ENCODE measurements at regions not wholly inside any gene's neighbourhood (a gene's known extent, or its start where the extent isn't known, plus 50 kb on each side); places are given as distances from the start of the nearest gene placed in this dataset.

- Histone ChIP-seq H3K27me3 (replicated peaks; ENCODE audit: control insufficient read depth, insufficient read depth, low read length, poor library complexity, severe bottlenecking) (no peaks in the 10 kb centered on the region), H3K36me3 (ENCODE audit: control insufficient read depth, insufficient read depth, low read length) (no peaks in the 10 kb centered on the region), H3K9me3 (ENCODE audit: control insufficient read depth, low read length) (no peaks in the 10 kb centered on the region), H3K4me1 (ENCODE audit: control insufficient read depth, insufficient read depth, low read length, poor library complexity, severe bottlenecking) (no peaks in the 10 kb centered on the region), H3K4me3 (ENCODE audit: insufficient read depth, low read depth, low read length, poor library complexity, severe bottlenecking) (no peak overlapping the region), H3K27ac (ENCODE audit: insufficient read depth, low read length, poor library complexity, severe bottlenecking) (no peak overlapping the region)
- DNase-seq = no peak
Measured at GRCh38 chrX:38856670-38857265, 55.5 kb downstream of the MID1IP1 start.

DNA sequence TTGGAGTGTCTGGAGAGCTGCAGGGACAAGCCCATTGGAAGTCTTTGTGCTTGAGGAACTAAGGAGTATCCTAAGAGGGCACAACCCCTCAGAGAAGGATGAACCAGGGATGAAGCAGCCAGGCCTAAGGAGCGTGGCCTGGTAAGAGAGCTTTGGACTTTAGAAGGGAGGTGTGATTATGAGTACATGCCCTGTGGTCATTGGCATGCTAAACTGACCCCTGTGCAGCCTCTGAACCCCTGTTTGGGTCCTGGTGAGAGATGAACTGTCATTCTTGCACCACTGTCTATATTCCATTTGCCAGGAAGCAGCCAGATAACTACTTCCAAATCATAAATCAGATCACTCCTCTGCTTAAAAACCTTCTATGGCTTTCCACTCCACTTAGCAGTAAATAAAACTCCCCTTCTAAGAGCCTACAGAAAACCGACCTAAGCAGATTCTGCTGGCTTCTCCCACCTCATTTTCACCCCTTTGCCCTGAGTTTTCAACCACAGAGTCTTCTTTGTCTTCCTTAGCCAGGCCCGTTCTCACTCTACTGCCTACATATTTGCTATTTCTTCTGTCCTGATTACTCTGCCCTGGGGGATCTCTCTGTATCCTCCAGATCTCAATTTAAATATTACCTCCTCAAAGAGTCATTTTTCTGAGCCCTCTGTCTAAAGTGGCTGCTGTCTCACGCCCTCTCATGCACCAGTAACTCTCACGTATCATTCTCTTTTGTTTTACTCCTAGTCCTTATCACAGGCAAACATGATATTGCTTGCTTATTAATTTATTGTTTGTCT lies 56.7 kb downstream of the MID1IP1 start:
- Histone ChIP-seq H3K36me3 (ENCODE audit: control insufficient read depth, insufficient read depth, low read length) (no peaks in the 10 kb centered on the region), H3K27ac (ENCODE audit: insufficient read depth, low read length, poor library complexity, severe bottlenecking) (no peak overlapping the region), H3K27me3 (replicated peaks; ENCODE audit: control insufficient read depth, insufficient read depth, low read length, poor library complexity, severe bottlenecking) (no peaks in the 10 kb centered on the region), H3K9me3 (ENCODE audit: control insufficient read depth, low read length) (no peaks in the 10 kb centered on the region), H3K4me1 (ENCODE audit: control insufficient read depth, insufficient read depth, low read length, poor library complexity, severe bottlenecking) (no peaks in the 10 kb centered on the region), H3K4me3 (ENCODE audit: insufficient read depth, low read depth, low read length, poor library complexity, severe bottlenecking) (no peak overlapping the region)
- no peak for DNase-seq

DNA sequence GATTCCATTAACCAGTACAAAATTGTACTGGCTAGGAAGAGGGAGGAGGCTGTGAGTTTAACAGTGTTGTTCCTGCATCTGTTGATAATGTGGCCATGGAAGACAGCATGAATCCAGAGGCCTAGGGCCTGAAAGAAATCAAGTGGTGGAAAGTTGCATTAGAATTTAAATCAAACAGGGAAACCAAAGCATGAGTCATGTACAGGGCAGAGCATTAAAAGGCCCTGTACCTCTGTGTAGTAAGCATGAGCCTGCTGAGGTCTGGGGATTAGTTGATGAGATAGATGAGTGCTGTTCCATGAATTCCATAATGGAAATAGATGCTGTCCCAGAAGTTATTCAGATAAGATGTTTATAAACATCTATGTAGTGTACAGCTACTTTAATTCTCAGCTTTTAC lies 58.3 kb downstream of the MID1IP1 start:
- Histone ChIP-seq H3K4me1 (ENCODE audit: control insufficient read depth, insufficient read depth, low read length, poor library complexity, severe bottlenecking) (no peaks in the 10 kb centered on the region), H3K27me3 (replicated peaks; ENCODE audit: control insufficient read depth, insufficient read depth, low read length, poor library complexity, severe bottlenecking) (no peaks in the 10 kb centered on the region), H3K36me3 (ENCODE audit: control insufficient read depth, insufficient read depth, low read length) (no peaks in the 10 kb centered on the region), H3K9me3 (ENCODE audit: control insufficient read depth, low read length) (no peaks in the 10 kb centered on the region), H3K27ac (ENCODE audit: insufficient read depth, low read length, poor library complexity, severe bottlenecking) (no peak overlapping the region), H3K4me3 (ENCODE audit: insufficient read depth, low read depth, low read length, poor library complexity, severe bottlenecking) (no peak overlapping the region)
- no peak for DNase-seq

- no peaks in the 10 kb centered on the region for H3K9me3 ChIP-seq (ENCODE audit: control insufficient read depth, low read length)
- no peak overlapping the region for H3K27ac ChIP-seq (ENCODE audit: insufficient read depth, low read length, poor library complexity, severe bottlenecking)
- H3K4me3 ChIP-seq (ENCODE audit: insufficient read depth, low read depth, low read length, poor library complexity, severe bottlenecking) = no peak overlapping the region
- no peaks in the 10 kb centered on the region for H3K27me3 ChIP-seq (replicated peaks; ENCODE audit: control insufficient read depth, insufficient read depth, low read length, poor library complexity, severe bottlenecking)
- H3K36me3 ChIP-seq (ENCODE audit: control insufficient read depth, insufficient read depth, low read length) = no peaks in the 10 kb centered on the region
- no peaks in the 10 kb centered on the region for H3K4me1 ChIP-seq (ENCODE audit: control insufficient read depth, insufficient read depth, low read length, poor library complexity, severe bottlenecking)
- DNase-seq = no peak
Measured at GRCh38 chrX:38860106-38861013, 59.1 kb downstream of the MID1IP1 start.

- H3K4me1 ChIP-seq (ENCODE audit: control insufficient read depth, insufficient read depth, low read length, poor library complexity, severe bottlenecking) = no peaks in the 10 kb centered on the region
Measured at GRCh38 chrX:38861489-38861888, 60.2 kb downstream of the MID1IP1 start.

GRCh38 chrX:38862100-38862499 lies 60.8 kb downstream of the MID1IP1 start:
- H3K9me3 ChIP-seq (ENCODE audit: control insufficient read depth, low read length) = no peaks in the 10 kb centered on the region
- no peak for DNase-seq
- H3K27ac ChIP-seq (ENCODE audit: insufficient read depth, low read length, poor library complexity, severe bottlenecking) = no peak overlapping the region
- H3K4me3 ChIP-seq (ENCODE audit: insufficient read depth, low read depth, low read length, poor library complexity, severe bottlenecking) = no peak overlapping the region
- no peaks in the 10 kb centered on the region for H3K36me3 ChIP-seq (ENCODE audit: control insufficient read depth, insufficient read depth, low read length)
- H3K4me1 ChIP-seq (ENCODE audit: control insufficient read depth, insufficient read depth, low read length, poor library complexity, severe bottlenecking) = no peaks in the 10 kb centered on the region
- H3K27me3 ChIP-seq (replicated peaks; ENCODE audit: control insufficient read depth, insufficient read depth, low read length, poor library complexity, severe bottlenecking) = no peaks in the 10 kb centered on the region

More at GRCh38 chrX:38861489-38861888, 60.2 kb downstream of the MID1IP1 start:
- no peak for DNase-seq
- Histone ChIP-seq H3K4me3 (ENCODE audit: insufficient read depth, low read depth, low read length, poor library complexity, severe bottlenecking) (no peak overlapping the region), H3K36me3 (ENCODE audit: control insufficient read depth, insufficient read depth, low read length) (no peaks in the 10 kb centered on the region), H3K27ac (ENCODE audit: insufficient read depth, low read length, poor library complexity, severe bottlenecking) (no peak overlapping the region), H3K27me3 (replicated peaks; ENCODE audit: control insufficient read depth, insufficient read depth, low read length, poor library complexity, severe bottlenecking) (no peaks in the 10 kb centered on the region), H3K9me3 (ENCODE audit: control insufficient read depth, low read length) (no peaks in the 10 kb centered on the region)

DNA sequence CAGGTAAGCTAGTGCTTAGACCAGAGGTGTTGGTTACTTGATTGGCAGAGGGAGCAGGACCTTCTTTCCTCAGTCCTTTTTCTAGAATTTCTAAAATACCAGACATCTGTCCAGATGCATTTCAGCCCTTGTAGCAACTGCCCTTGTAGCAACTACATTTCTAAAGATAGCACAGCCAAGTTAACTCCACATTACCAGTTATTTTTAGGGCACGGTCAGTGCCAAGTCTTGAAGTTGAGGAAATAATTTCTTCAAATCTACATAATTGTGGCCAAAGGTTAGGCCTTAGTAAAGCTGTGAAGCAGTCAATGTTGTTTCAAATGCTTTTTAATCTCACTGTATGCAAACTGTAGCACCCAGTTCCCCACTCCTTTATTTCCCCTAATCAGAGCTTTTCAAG lies 62.9 kb downstream of the MID1IP1 start:
- H3K4me3 ChIP-seq (ENCODE audit: insufficient read depth, low read depth, low read length, poor library complexity, severe bottlenecking) = no peak overlapping the region
- no peaks in the 10 kb centered on the region for H3K36me3 ChIP-seq (ENCODE audit: control insufficient read depth, insufficient read depth, low read length)
- H3K27ac ChIP-seq (ENCODE audit: insufficient read depth, low read length, poor library complexity, severe bottlenecking) = no peak overlapping the region
- no peaks in the 10 kb centered on the region for H3K9me3 ChIP-seq (ENCODE audit: control insufficient read depth, low read length)
- no peaks in the 10 kb centered on the region for H3K4me1 ChIP-seq (ENCODE audit: control insufficient read depth, insufficient read depth, low read length, poor library complexity, severe bottlenecking)
- no peaks in the 10 kb centered on the region for H3K27me3 ChIP-seq (replicated peaks; ENCODE audit: control insufficient read depth, insufficient read depth, low read length, poor library complexity, severe bottlenecking)
- DNase-seq = no peak

- H3K4me3 ChIP-seq (ENCODE audit: insufficient read depth, low read depth, low read length, poor library complexity, severe bottlenecking) = no peak overlapping the region
- H3K27me3 ChIP-seq (replicated peaks; ENCODE audit: control insufficient read depth, insufficient read depth, low read length, poor library complexity, severe bottlenecking) = no peaks in the 10 kb centered on the region
- H3K36me3 ChIP-seq (ENCODE audit: control insufficient read depth, insufficient read depth, low read length) = no peaks in the 10 kb centered on the region
- no peaks in the 10 kb centered on the region for H3K4me1 ChIP-seq (ENCODE audit: control insufficient read depth, insufficient read depth, low read length, poor library complexity, severe bottlenecking)
- DNase-seq = no peak
- no peaks in the 10 kb centered on the region for H3K9me3 ChIP-seq (ENCODE audit: control insufficient read depth, low read length)
- no peak overlapping the region for H3K27ac ChIP-seq (ENCODE audit: insufficient read depth, low read length, poor library complexity, severe bottlenecking)
Measured at GRCh38 chrX:38868321-38868720, 67.1 kb downstream of the MID1IP1 start.

DNA sequence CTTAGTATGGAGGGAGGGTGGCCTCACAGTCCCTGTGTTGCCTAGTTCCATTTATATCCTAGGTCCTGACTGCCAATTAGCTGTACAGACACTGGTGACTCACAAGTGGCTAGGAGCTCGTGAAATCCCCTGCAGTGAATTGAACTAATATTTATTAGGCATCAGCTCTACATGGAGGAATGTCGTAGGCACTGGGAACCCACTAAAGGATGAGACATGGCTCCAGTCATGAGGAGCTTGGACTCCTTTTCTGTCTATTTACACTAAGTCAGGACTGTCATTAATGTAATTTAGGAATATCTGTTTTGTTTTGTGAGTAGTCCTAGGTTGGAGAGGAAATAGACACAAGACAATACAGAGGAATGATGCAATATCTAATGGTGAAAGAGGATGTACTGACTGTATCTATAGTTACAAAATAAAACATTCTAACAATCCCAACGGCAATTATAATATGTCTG lies 67.7 kb downstream of the MID1IP1 start:
- DNase-seq = no peak
- H3K9me3 ChIP-seq (ENCODE audit: control insufficient read depth, low read length) = no peaks in the 10 kb centered on the region
- no peaks in the 10 kb centered on the region for H3K27me3 ChIP-seq (replicated peaks; ENCODE audit: control insufficient read depth, insufficient read depth, low read length, poor library complexity, severe bottlenecking)
- H3K36me3 ChIP-seq (ENCODE audit: control insufficient read depth, insufficient read depth, low read length) = no peaks in the 10 kb centered on the region
- H3K4me1 ChIP-seq (ENCODE audit: control insufficient read depth, insufficient read depth, low read length, poor library complexity, severe bottlenecking) = no peaks in the 10 kb centered on the region
- no peak overlapping the region for H3K27ac ChIP-seq (ENCODE audit: insufficient read depth, low read length, poor library complexity, severe bottlenecking)
- no peak overlapping the region for H3K4me3 ChIP-seq (ENCODE audit: insufficient read depth, low read depth, low read length, poor library complexity, severe bottlenecking)
